Small intestine (tissue), 7 donors: ENCODE measurements at regions not wholly inside any gene's neighbourhood (a gene's known extent, or its start where the extent isn't known, plus 50 kb on each side); places are given as distances from the start of the nearest gene placed in this dataset.

Experiments
- DNase-seq, 2 donors: peaks; one replicate each; pipeline versions ENCODE4 v3.0.0 to v3.0.0-alpha.2; 2013
- FAIRE-seq: peaks from 2 replicates; lab custom pipeline; 2012; peaks lifted over from hg19 to GRCh38; lab: Jason Lieb, UNC
- H3K27ac ChIP-seq, 3 donors: one replicate each; pipeline ENCODE4 v1.5.1; 2013; ENCODE audit warnings: low read length in 2 of 3, mild to moderate bottlenecking in 2 of 3, control low read depth in 1 of 3, inconsistent platforms in 1 of 3, low read depth in 1 of 3, moderate library complexity in 1 of 3
- H3K27me3 ChIP-seq, 3 donors: one replicate each; pipeline ENCODE4 v1.6.1; 2013; ENCODE audit warnings: low read length in 3 of 3, inconsistent platforms in 1 of 3; ENCODE audit not compliant: control insufficient read depth in 3 of 3, insufficient read depth in 3 of 3
- H3K36me3 ChIP-seq, 3 donors: one replicate each; pipeline ENCODE4 v1.6.1; 2013; ENCODE audit warnings: low read length in 3 of 3, inconsistent platforms in 1 of 3, low read depth in 1 of 3, mild to moderate bottlenecking in 1 of 3, moderate library complexity in 1 of 3; ENCODE audit not compliant: control insufficient read depth in 3 of 3, insufficient read depth in 2 of 3
- H3K4me1 ChIP-seq, 3 donors: one replicate each; pipeline ENCODE4 v1.6.1; 2013; ENCODE audit warnings: low read length in 2 of 3, inconsistent platforms in 1 of 3, low read depth in 1 of 3, mild to moderate bottlenecking in 1 of 3, moderate library complexity in 1 of 3; ENCODE audit not compliant: control insufficient read depth in 3 of 3, insufficient read depth in 2 of 3
- H3K4me3 ChIP-seq, 3 donors: one replicate each; pipeline ENCODE4 v1.5.1; 2013; ENCODE audit warnings: low read length in 3 of 3, control low read depth in 1 of 3, inconsistent platforms in 1 of 3, low read depth in 1 of 3, mild to moderate bottlenecking in 1 of 3, moderate library complexity in 1 of 3
- H3K9me3 ChIP-seq, 2 donors: one replicate each; pipeline ENCODE4 v1.6.1; 2013; ENCODE audit warnings: low read depth in 1 of 2, low read length in 1 of 2; ENCODE audit not compliant: control insufficient read depth in 2 of 2, insufficient read depth in 1 of 2
- WGBS, 3 donors: extraction: QIAGEN DNeasy Blood & Tissue Kit; methylation state at CpG; one replicate each; pipeline ENCODE4 v1.1.7; 2013; 5-methylcytosine and 5-hydroxymethylcytosine counted together
- donor health status: healthy with polysubstance abuse.
- donor health status: control.
- donor health status: control.
- donor health status: Bipolar disorder and iron deficiency.
- donor health status: healthy.

- WGBS, 3 donors, result 91 to 93% (median 92%) methylated on average over 4 of the region's 4 CpGs
- no peaks in the 10 kb centered on the region for H3K4me1 ChIP-seq
Measured at GRCh38 chr4:19829101-19829500, 422.6 kb upstream of the SLIT2 start.

DNA sequence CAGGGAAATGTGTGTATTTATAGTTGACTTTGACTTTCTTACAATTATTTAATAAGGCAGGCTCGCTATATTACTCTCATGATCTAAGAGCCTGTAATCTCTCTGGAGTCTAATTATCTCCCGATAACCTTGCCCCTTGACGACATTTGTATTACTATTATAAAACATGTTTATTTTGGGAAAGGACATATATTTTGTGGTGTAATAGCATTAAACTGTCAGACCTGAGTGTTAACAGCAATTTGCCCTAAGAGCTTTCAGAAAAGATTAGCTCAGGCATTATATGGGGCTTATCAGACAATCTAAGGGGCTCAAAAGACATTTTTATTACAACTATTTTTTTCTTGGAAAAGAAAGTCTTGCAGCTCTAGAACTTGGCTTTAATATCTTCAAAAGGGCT, 427.9 kb upstream of the SLIT2 start:
- 8 to 42% (median 33%) methylated on average over 3 of the region's 3 CpGs for WGBS, 3 donors
- no peaks in the 10 kb centered on the region for H3K36me3 ChIP-seq
- no peak for FAIRE-seq
- H3K27ac ChIP-seq, result no peak overlapping the region
- no peaks in the 10 kb centered on the region for H3K4me1 ChIP-seq
- H3K9me3 ChIP-seq, result no peaks in the 10 kb centered on the region
- no peak for DNase-seq
- H3K27me3 ChIP-seq, result no peaks in the 10 kb centered on the region
- H3K4me3 ChIP-seq, result no peak overlapping the region

More at GRCh38 chr4:19829101-19829500, 422.6 kb upstream of the SLIT2 start:
- Histone ChIP-seq H3K36me3 (no peaks in the 10 kb centered on the region), H3K9me3 (no peaks in the 10 kb centered on the region), H3K4me3 (no peak overlapping the region), H3K27ac (no peak overlapping the region), H3K27me3 (no peaks in the 10 kb centered on the region)
- no peak for DNase-seq
- FAIRE-seq, result no peak

- H3K4me3 ChIP-seq, result no peak overlapping the region
- no peaks in the 10 kb centered on the region for H3K4me1 ChIP-seq
- DNase-seq (no peak), FAIRE-seq (no peak)
- H3K27me3 ChIP-seq, result no peaks in the 10 kb centered on the region
- no peak overlapping the region for H3K27ac ChIP-seq
- 77 to 87% (median 84%) methylated on average over 1 of the region's 1 CpG for WGBS, 3 donors
- H3K36me3 ChIP-seq, result no peaks in the 10 kb centered on the region
- no peaks in the 10 kb centered on the region for H3K9me3 ChIP-seq
Measured at GRCh38 chr4:19819737-19820136, 432.0 kb upstream of the SLIT2 start.

DNA sequence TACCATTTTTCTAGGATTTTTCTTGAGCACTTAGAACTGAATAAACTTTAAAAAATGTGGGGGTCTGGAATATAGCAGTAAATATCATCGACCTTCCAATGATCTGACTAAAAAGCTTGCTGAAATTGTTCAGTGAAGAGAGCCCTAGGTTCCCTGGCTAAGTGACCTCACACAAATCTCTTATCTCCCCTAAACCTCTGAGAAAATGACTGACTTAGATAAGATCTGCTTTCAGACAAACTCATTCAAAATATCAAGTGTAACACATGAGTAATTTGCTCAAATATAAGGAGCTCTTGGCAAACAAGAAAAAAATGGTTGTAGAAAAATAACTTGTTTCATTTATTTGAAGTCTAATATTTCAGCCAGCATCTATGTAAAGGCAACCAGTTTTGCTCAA, 441.7 kb upstream of the SLIT2 start:
- Histone ChIP-seq H3K27me3 (no peaks in the 10 kb centered on the region), H3K9me3 (no peaks in the 10 kb centered on the region), H3K4me3 (no peak overlapping the region), H3K4me1 (no peaks in the 10 kb centered on the region), H3K27ac (no peak overlapping the region), H3K36me3 (no peaks in the 10 kb centered on the region)
- FAIRE-seq (no peak), DNase-seq (no peak)
- 30 to 52% (median 32%) methylated on average over 1 of the region's 1 CpG for WGBS, 3 donors

GRCh38 chr4:19807505-19807904, 444.2 kb upstream of the SLIT2 start:
- Histone ChIP-seq H3K4me1 (no peaks in the 10 kb centered on the region), H3K4me3 (no peak overlapping the region), H3K27me3 (no peaks in the 10 kb centered on the region), H3K27ac (no peak overlapping the region), H3K36me3 (no peaks in the 10 kb centered on the region), H3K9me3 (no peaks in the 10 kb centered on the region)
- DNase-seq (no peak), FAIRE-seq (no peak)
- WGBS, 3 donors, result 42 to 43% (median 43%) methylated on average over 2 of the region's 2 CpGs

- FAIRE-seq (no peak), DNase-seq (no peak)
- Histone ChIP-seq H3K9me3 (no peaks in the 10 kb centered on the region), H3K36me3 (no peaks in the 10 kb centered on the region), H3K4me3 (no peak overlapping the region), H3K27me3 (no peaks in the 10 kb centered on the region), H3K4me1 (no peaks in the 10 kb centered on the region), H3K27ac (no peak overlapping the region)
- 55 to 69% (median 63%) methylated on average over 1 of the region's 1 CpG for whole genome bisulfite sequencing, 3 donors
Measured at GRCh38 chr4:19806865-19807264, 444.8 kb upstream of the SLIT2 start.

DNA sequence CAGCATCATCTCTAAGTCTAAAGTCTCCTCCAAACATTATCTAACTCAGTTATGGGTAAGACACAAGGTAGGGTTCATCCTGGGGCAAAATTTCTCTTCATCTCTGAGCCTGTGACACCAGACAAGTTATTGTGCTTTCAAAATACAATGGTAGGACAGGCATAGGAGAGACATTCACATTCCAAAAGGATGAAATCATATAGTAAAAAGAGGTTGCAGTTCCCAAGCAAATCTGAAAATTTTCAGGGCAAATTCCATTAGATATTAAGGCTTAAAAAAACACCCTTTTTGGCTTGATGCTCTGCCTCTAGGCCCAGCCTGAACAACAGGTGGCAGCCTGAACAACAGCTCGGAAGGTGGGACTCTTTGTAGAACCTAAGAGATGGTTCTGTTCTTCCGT, 448.3 kb upstream of the SLIT2 start:
- Histone ChIP-seq H3K27me3 (no peaks in the 10 kb centered on the region), H3K4me3 (no peak overlapping the region), H3K27ac (no peak overlapping the region), H3K36me3 (no peaks in the 10 kb centered on the region), H3K4me1 (no peaks in the 10 kb centered on the region), H3K9me3 (no peaks in the 10 kb centered on the region)
- 70 to 89% (median 80%) methylated on average over 2 of the region's 2 CpGs for WGBS, 3 donors
- DNase-seq, result no peak
- no peak for FAIRE-seq

DNA sequence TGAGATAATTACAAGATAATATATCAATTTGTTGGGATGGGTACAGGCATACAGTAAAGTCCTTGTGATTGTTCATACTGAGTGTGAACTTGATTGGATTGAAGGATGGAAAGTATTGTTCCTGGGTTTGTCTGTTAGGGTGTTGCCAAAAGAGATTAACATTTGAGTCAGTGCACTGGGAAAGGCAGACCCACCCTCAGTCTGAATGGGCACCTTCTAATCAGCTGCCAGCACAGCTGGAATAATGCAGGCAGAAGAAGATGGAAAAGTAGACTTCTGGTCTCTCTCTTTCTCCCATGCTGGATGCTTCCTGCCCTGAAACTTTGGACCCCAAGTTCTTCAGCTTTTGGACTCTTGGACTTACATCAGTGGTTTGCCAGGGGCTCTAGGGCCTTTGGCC, 457.9 kb upstream of the SLIT2 start:
- Histone ChIP-seq H3K4me3 (no peak overlapping the region), H3K9me3 (no peaks in the 10 kb centered on the region), H3K36me3 (no peaks in the 10 kb centered on the region), H3K27me3 (no peaks in the 10 kb centered on the region), H3K27ac (no peak overlapping the region), H3K4me1 (no peaks in the 10 kb centered on the region)
- DNase-seq (no peak), FAIRE-seq (no peak)

DNA sequence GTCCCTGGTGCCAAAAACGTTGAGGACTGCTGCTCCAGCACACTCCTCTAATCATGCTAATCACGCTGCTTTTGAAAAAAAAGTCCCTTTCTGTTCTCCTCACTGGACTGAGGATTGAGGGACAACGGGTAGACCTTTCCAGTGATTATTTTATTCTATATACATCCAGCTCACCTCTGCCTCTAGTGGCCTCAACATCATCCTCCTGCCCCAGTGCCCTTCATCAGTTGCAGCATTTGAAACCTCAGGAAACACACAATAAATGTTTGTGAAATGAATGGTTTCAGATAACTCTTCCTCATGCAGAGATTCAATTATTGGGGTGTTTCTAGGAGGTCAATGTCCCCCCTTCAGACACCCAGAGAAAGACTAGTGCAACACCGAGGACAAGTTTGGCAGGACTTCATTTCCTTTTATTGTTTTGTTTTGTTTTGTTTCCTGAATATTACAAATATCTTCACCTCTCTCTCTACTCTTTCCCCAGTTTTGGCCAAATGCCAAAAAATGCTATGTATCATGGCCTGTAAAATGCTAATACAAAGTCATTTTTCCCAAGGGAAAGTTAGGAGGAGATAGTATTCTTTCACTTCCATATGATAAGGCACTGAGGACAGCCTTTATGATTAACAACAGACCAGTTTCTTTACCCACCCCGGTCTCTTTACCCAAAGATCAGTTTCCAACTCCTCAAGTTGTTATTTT, 460.1 kb upstream of the SLIT2 start:
- H3K27me3 ChIP-seq, result no peaks in the 10 kb centered on the region
- no peaks in the 10 kb centered on the region for H3K4me1 ChIP-seq
- FAIRE-seq (no peak), DNase-seq (no peak)
- H3K27ac ChIP-seq, result no peak overlapping the region
- H3K9me3 ChIP-seq, result no peaks in the 10 kb centered on the region
- H3K4me3 ChIP-seq, result no peak overlapping the region
- 57 to 68% (median 61%) methylated on average over 5 of the region's 5 CpGs for WGBS, 3 donors
- no peaks in the 10 kb centered on the region for H3K36me3 ChIP-seq
